Muscle layer of colon (tissue), 2 donors: ENCODE measurements at regions not wholly inside any gene's neighbourhood (a gene's known extent, or its start where the extent isn't known, plus 50 kb on each side); places are given as distances from the start of the nearest gene placed in this dataset.

Experiments
- H3K27ac ChIP-seq: one replicate; pipeline ENCODE4 v1.7.0; 2013; ENCODE audit warnings: low read depth, mild to moderate bottlenecking, low read length, moderate library complexity
- H3K27me3 ChIP-seq, 2 donors: one replicate each; pipeline ENCODE4 v1.7.0; 2013; ENCODE audit warnings: low read length in 2 of 2, mild to moderate bottlenecking in 2 of 2; ENCODE audit not compliant: insufficient read depth in 2 of 2, control insufficient read depth in 1 of 2
- H3K36me3 ChIP-seq: one replicate; pipeline ENCODE4 v1.7.0; 2013; ENCODE audit warnings: mild to moderate bottlenecking, low read length; ENCODE audit not compliant: insufficient read depth
- H3K4me1 ChIP-seq: one replicate; pipeline ENCODE4 v1.7.0; 2013; ENCODE audit warnings: mild to moderate bottlenecking, low read length; ENCODE audit not compliant: insufficient read depth
- H3K4me3 ChIP-seq, 2 donors: one replicate each; pipeline ENCODE4 v1.7.0; 2013; ENCODE audit warnings: low read length in 2 of 2, low read depth in 1 of 2, mild to moderate bottlenecking in 1 of 2, moderate library complexity in 1 of 2
- H3K9ac ChIP-seq: one replicate; pipeline ENCODE4 v1.7.0; 2013; ENCODE audit warnings: low read length
- H3K9me3 ChIP-seq: one replicate; pipeline ENCODE4 v1.7.0; 2013; ENCODE audit warnings: mild to moderate bottlenecking, low read length
- donor health status: abdominal sarcoma.
- donor health status: Adenocarcinoma of cecum.

- no peaks in the 10 kb centered on the region for H3K36me3 ChIP-seq
- no peaks in the 10 kb centered on the region for H3K9me3 ChIP-seq
- H3K27me3 ChIP-seq, result no peaks in the 10 kb centered on the region
- no peaks in the 10 kb centered on the region for H3K4me1 ChIP-seq
- no peak overlapping the region for H3K27ac ChIP-seq
- H3K4me3 ChIP-seq, result no peak overlapping the region
- H3K9ac ChIP-seq, result no peak overlapping the region
These were observed 1554.7 kb upstream of the TENM3 start for GRCh38 chr4:180688480-180688879.

DNA sequence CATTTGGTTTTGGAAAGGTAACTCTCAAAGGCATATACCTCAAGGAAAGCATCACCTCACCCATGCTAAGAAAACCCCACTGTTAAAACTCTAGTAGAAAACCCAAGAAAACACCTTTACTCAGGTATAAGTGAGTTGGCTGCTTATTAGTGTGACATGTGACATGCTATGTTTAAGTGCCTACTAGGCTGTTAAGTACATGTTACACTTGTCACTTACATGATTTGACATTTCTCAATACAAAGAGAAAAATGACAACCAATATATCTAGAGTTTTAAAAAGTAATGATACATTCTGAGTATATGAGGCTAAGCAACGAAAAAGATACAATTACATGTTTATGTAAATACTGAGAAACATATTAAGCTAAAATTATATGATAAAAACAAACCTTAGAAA lies 1548.3 kb upstream of the TENM3 start:
- no peaks in the 10 kb centered on the region for H3K36me3 ChIP-seq
- H3K9ac ChIP-seq, result no peak overlapping the region
- H3K27ac ChIP-seq, result no peak overlapping the region
- H3K4me3 ChIP-seq, result no peak overlapping the region
- H3K4me1 ChIP-seq, result no peaks in the 10 kb centered on the region
- H3K9me3 ChIP-seq, result no peaks in the 10 kb centered on the region
- H3K27me3 ChIP-seq, result no peaks in the 10 kb centered on the region

DNA sequence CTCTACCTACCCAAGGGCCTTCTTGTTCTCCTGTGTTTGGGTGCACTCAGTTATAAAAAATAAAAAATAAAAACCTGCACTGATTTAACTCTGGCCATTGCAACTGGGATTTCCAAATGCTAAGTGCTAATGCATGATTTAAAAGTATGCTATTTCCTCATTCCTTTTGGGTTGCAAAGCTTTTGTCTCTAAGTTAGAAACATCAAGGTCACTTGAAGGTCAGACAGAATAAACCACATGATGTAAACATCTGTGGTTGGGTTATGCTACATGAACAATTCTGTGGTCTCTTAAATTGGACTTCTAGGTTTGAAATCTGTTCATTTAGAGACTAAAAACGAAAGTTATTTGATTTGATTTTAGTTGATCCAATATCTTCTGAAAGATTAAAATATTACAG lies 1547.4 kb upstream of the TENM3 start:
- no peaks in the 10 kb centered on the region for H3K4me1 ChIP-seq
- no peaks in the 10 kb centered on the region for H3K9me3 ChIP-seq
- H3K36me3 ChIP-seq, result no peaks in the 10 kb centered on the region
- no peaks in the 10 kb centered on the region for H3K27me3 ChIP-seq
- no peak overlapping the region for H3K27ac ChIP-seq
- H3K9ac ChIP-seq, result no peak overlapping the region
- H3K4me3 ChIP-seq, result no peak overlapping the region

- H3K4me3 ChIP-seq, result no peak overlapping the region
These were observed 1546.6 kb upstream of the TENM3 start for GRCh38 chr4:180696460-180697092.

DNA sequence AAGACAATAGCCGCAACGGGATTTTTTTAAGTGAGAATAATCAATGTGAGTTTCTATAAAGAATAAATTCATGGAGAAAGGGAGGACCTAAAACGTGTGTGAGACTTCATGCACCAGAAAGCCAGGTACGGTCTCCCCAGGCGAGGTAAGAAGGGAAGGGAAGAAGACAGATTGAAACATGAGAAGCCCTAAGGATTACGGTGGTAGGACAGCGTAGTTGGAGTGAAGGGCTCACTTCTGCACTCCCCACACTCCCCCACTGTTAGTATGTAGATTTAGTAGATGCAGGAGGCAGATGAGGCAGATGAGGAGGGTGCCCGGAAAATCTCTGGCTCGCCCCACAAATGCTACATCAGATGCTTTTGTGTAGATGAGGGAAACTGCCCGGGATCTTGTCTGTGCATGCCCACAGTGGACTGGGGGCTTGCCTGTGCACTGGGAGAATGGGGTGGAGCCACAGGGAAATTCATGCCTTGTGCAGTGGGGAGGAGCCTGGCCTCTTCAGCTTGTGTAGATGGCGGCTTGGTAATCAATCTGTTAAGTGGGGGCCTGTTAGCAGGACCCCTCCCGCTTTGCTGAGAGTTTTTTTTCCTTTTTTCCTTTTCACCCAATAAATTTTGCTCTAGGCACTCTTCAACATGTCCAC lies 1544.5 kb upstream of the TENM3 start:
- Histone ChIP-seq H3K4me1 (no peaks in the 10 kb centered on the region), H3K27me3 (no peaks in the 10 kb centered on the region), H3K27ac (no peak overlapping the region), H3K4me3 (no peak overlapping the region), H3K9me3 (no peaks in the 10 kb centered on the region), H3K9ac (no peak overlapping the region), H3K36me3 (no peaks in the 10 kb centered on the region)

More at GRCh38 chr4:180696460-180697092, 1546.6 kb upstream of the TENM3 start:
- Histone ChIP-seq H3K9me3 (no peaks in the 10 kb centered on the region), H3K27ac (no peak overlapping the region), H3K27me3 (no peaks in the 10 kb centered on the region), H3K4me1 (no peaks in the 10 kb centered on the region), H3K36me3 (no peaks in the 10 kb centered on the region), H3K9ac (no peak overlapping the region)

- no peaks in the 10 kb centered on the region for H3K27me3 ChIP-seq
These were observed 1536.4 kb upstream of the TENM3 start for GRCh38 chr4:180706766-180707165.

DNA sequence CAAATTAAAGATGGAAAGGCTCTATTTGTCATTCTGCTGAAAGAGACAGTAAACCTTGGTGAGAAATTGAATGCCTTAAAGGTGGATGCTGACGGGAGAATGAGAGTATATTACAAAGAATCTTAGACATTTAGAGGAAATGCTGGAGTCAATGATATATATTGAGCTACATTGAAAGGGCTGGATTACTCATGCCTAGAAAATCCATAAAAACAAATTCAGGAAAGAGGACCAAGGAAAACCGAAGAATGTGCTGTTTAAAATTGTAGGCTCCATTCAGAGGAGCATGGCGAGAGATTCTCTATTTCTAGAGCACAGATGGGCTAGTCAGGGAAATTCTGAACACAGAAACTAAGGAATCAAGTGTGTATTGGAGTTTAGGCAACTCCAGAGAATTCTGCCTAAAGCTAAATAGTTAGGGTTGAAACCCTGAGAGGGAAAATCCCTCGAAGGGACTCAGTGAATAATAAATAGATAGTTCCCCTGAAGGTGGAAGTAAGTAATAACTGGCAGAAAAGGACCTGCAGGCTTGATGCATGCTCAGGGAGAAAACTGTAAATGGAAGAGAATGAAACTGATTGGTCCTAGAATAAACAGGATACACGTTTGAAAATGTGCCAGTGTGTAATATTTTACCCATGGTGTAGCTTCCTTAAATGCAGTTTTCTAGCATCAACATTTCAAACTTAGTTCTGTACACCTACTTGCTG lies 1532.4 kb upstream of the TENM3 start:
- Histone ChIP-seq H3K4me1 (no peaks in the 10 kb centered on the region), H3K27me3 (no peaks in the 10 kb centered on the region), H3K9ac (no peak overlapping the region), H3K36me3 (no peaks in the 10 kb centered on the region), H3K9me3 (peaks cover 3% of the 10 kb centered on the region), H3K4me3 (no peak overlapping the region), H3K27ac (no peak overlapping the region)

More at GRCh38 chr4:180706766-180707165, 1536.4 kb upstream of the TENM3 start:
- Histone ChIP-seq H3K9ac (no peak overlapping the region), H3K4me3 (no peak overlapping the region), H3K36me3 (no peaks in the 10 kb centered on the region), H3K27ac (no peak overlapping the region), H3K4me1 (no peaks in the 10 kb centered on the region), H3K9me3 (peaks cover 3% of the 10 kb centered on the region)

DNA sequence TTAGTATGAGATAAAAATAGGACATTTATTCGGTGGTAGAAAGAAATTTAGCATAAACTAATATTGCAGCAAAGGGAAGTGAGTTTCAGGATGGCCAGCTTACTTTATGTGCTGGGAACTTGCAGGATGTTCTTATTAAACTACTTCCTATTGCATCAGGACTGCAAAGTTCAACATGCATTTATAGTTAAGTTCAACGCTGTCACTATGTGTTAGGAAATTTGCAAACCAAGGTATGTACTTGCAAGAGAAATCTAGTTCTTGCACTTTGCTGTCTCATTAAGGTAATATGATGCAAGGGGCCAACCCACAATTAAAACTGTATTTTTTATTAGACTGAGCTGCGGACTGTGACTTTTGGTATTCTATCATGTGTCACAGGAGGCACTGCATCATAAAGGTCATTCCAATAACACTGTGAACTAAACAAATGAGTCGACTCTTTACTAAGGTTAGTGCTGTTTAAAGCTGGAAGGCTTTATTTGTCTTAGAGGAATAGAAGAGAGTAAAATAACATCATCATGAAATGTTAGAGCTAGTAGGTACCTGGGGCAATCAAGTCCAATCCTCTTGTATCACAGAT lies 1525.7 kb upstream of the TENM3 start:
- no peaks in the 10 kb centered on the region for H3K36me3 ChIP-seq
- no peak overlapping the region for H3K9ac ChIP-seq
- no peaks in the 10 kb centered on the region for H3K27me3 ChIP-seq
- no peak overlapping the region for H3K4me3 ChIP-seq
- no peaks in the 10 kb centered on the region for H3K9me3 ChIP-seq
- H3K4me1 ChIP-seq, result no peaks in the 10 kb centered on the region
- H3K27ac ChIP-seq, result no peak overlapping the region

DNA sequence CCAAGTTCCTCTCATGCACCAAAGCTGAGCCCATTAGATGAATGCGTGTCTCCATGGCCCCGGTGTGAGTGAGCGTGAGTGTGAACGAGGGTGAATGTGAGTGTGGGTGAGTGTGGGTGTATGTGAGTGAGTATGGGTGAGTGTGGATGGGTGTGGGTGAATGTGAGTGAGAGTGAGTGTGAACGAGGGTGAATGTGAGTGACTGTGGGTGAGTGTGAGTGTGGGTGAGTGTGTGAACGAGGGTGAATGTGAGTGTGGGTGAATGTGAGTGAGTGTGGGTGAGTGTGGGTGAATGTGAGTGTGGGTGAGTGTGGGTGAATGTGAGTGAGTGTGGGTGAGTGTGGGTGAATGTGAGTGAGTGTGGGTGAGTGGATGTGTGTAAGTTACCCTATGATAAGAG lies 1521.8 kb upstream of the TENM3 start:
- H3K27ac ChIP-seq, result no peak overlapping the region
- no peaks in the 10 kb centered on the region for H3K27me3 ChIP-seq
- H3K9ac ChIP-seq, result no peak overlapping the region
- H3K4me1 ChIP-seq, result no peaks in the 10 kb centered on the region
- H3K4me3 ChIP-seq, result no peak overlapping the region
- H3K36me3 ChIP-seq, result no peaks in the 10 kb centered on the region
- no peaks in the 10 kb centered on the region for H3K9me3 ChIP-seq

GRCh38 chr4:180726611-180727010 lies 1516.6 kb upstream of the TENM3 start:
- H3K9ac ChIP-seq, result no peak overlapping the region
- no peak overlapping the region for H3K4me3 ChIP-seq
- no peaks in the 10 kb centered on the region for H3K36me3 ChIP-seq
- H3K9me3 ChIP-seq, result no peaks in the 10 kb centered on the region
- H3K4me1 ChIP-seq, result no peaks in the 10 kb centered on the region
- H3K27ac ChIP-seq, result no peak overlapping the region
- no peaks in the 10 kb centered on the region for H3K27me3 ChIP-seq

DNA sequence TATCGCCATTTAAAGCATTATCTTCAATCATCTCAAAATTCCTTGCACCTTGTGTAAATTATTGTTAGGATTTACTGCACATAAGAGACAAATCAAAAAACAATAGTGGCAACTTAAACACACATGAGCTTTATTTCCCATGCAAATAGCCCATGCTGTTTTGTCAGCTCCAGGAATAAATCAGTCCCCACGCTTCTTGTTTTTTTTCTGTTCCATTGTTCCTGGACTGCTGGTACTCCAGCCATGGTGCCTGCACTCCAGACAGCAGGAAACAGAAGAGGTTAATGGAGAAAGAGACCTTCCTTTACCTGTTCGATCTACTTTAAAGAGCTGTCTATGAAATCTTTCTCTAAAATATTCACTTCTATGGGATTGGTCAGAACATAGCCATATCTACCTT lies 1515.7 kb upstream of the TENM3 start:
- Histone ChIP-seq H3K4me3 (no peak overlapping the region), H3K27ac (no peak overlapping the region), H3K4me1 (no peaks in the 10 kb centered on the region), H3K27me3 (no peaks in the 10 kb centered on the region), H3K36me3 (no peaks in the 10 kb centered on the region), H3K9me3 (no peaks in the 10 kb centered on the region), H3K9ac (no peak overlapping the region)
